Cardiac muscle cell (in vitro differentiated cells and primary cell): ENCODE measurements at regions not wholly inside any gene's neighbourhood (a gene's known extent, or its start where the extent isn't known, plus 50 kb on each side); places are given as distances from the start of the nearest gene placed in this dataset.

Experiments used
- DNase-seq, 2 donors: peaks; one replicate each; pipeline versions ENCODE4 v3.0.0 to v3.0.0-alpha.2; 2010 to 2017; ENCODE audit warnings: low read depth in 1 of 2, low spot score in 1 of 2
- H3K27ac ChIP-seq: fragments of 200-600 bp; sonication (generic); 2 replicates; pipeline ENCODE4 v1.5.1; 2016
- H3K27me3 ChIP-seq: fragments of 200-600 bp; sonication (generic); 2 replicates; pipeline ENCODE4 v1.6.0; 2016; ENCODE audit warnings: control low read depth
- H3K36me3 ChIP-seq: fragments of 200-600 bp; sonication (generic); 2 replicates; pipeline ENCODE4 v1.5.1; 2016; ENCODE audit warnings: control low read depth
- H3K4me1 ChIP-seq: fragments of 200-600 bp; sonication (generic); 2 replicates; pipeline ENCODE4 v1.8.1; 2017; ENCODE audit warnings: low read depth, mild to moderate bottlenecking, mixed run types
- H3K4me3 ChIP-seq: fragments of 200-600 bp; sonication (generic); 2 replicates; pipeline ENCODE4 v1.5.1; 2016; ENCODE audit warnings: mild to moderate bottlenecking
- H3K9me3 ChIP-seq: fragments of 200-600 bp; sonication (generic); 2 replicates; pipeline ENCODE4 v1.5.1; 2017; ENCODE audit warnings: low read depth, mild to moderate bottlenecking, control low read depth
- CTCF ChIP-seq: IDR thresholded peaks from 2 replicates; pipeline ENCODE4 v1.5.1; 2012; ENCODE audit warnings: low read depth, mild to moderate bottlenecking, low read length

- H3K4me3 ChIP-seq: no peak overlapping the region
- no peaks in the 10 kb centered on the region for H3K4me1 ChIP-seq
- DNase-seq: no peak
- H3K36me3 ChIP-seq: no peaks in the 10 kb centered on the region
- no peaks in the 10 kb centered on the region for H3K9me3 ChIP-seq
- H3K27me3 ChIP-seq: no peaks in the 10 kb centered on the region
- no peak for TF ChIP-seq CTCF
- no peak overlapping the region for H3K27ac ChIP-seq
Measured at GRCh38 chr20:39571171-39571570, 609.0 kb downstream of the DHX35 start.

GRCh38 chr20:39568109-39568508 lies 606.0 kb downstream of the DHX35 start:
- no peak overlapping the region for H3K27ac ChIP-seq
- no peak overlapping the region for H3K4me3 ChIP-seq
- H3K36me3 ChIP-seq: no peaks in the 10 kb centered on the region
- no peaks in the 10 kb centered on the region for H3K9me3 ChIP-seq
- no peak for DNase-seq
- no peaks in the 10 kb centered on the region for H3K27me3 ChIP-seq
- no peaks in the 10 kb centered on the region for H3K4me1 ChIP-seq
- TF ChIP-seq CTCF: no peak

- H3K27ac ChIP-seq: no peak overlapping the region
- H3K9me3 ChIP-seq: no peaks in the 10 kb centered on the region
- H3K36me3 ChIP-seq: no peaks in the 10 kb centered on the region
- no peak for TF ChIP-seq CTCF
- no peaks in the 10 kb centered on the region for H3K4me1 ChIP-seq
- DNase-seq: no peak
- no peak overlapping the region for H3K4me3 ChIP-seq
- H3K27me3 ChIP-seq: no peaks in the 10 kb centered on the region
Measured at GRCh38 chr20:39563349-39563748, 601.2 kb downstream of the DHX35 start.

- Histone ChIP-seq H3K27me3 (no peaks in the 10 kb centered on the region), H3K4me1 (peaks cover 5% of the 10 kb centered on the region), H3K27ac (no peak overlapping the region), H3K9me3 (no peaks in the 10 kb centered on the region), H3K36me3 (no peaks in the 10 kb centered on the region), H3K4me3 (no peak overlapping the region)
- TF ChIP-seq CTCF: no peak
- no peak for DNase-seq
Measured at GRCh38 chr20:39554341-39554740, 592.2 kb downstream of the DHX35 start.

GRCh38 chr20:39553120-39553519 lies 591.0 kb downstream of the DHX35 start:
- no peaks in the 10 kb centered on the region for H3K27me3 ChIP-seq
- no peaks in the 10 kb centered on the region for H3K36me3 ChIP-seq
- H3K27ac ChIP-seq: no peak overlapping the region
- no peak for TF ChIP-seq CTCF
- no peak for DNase-seq
- peaks cover 5% of the 10 kb centered on the region for H3K4me1 ChIP-seq
- H3K9me3 ChIP-seq: no peaks in the 10 kb centered on the region
- H3K4me3 ChIP-seq: no peak overlapping the region

GRCh38 chr20:39549733-39550132 lies 587.6 kb downstream of the DHX35 start:
- Histone ChIP-seq H3K9me3 (no peaks in the 10 kb centered on the region), H3K36me3 (no peaks in the 10 kb centered on the region), H3K4me1 (peaks cover 5% of the 10 kb centered on the region), H3K27me3 (no peaks in the 10 kb centered on the region), H3K4me3 (no peak overlapping the region), H3K27ac (no peak overlapping the region)
- TF ChIP-seq CTCF: no peak
- no peak for DNase-seq
